Fibroblast of lung (primary cell): ENCODE measurements at regions not wholly inside any gene's neighbourhood (a gene's known extent, or its start where the extent isn't known, plus 50 kb on each side); places are given as distances from the start of the nearest gene placed in this dataset.
A peak's percentile ranks its signal among the peaks of the same experiment; 100 is the strongest.

Experiments used
- DNase-seq, 2 donors: peaks; one replicate each; pipeline versions ENCODE4 v3.0.0 to v3.0.0-alpha.2; 2010; ENCODE audit warnings: low read depth in 2 of 2
- H2AFZ ChIP-seq: 2 replicates; pipeline ENCODE4 v1.5.1; 2012; ENCODE audit warnings: low read length, control low read depth, inconsistent platforms
- H3K27ac ChIP-seq: 2 replicates; pipeline ENCODE4 v1.5.1; 2011; ENCODE audit warnings: low read length, control low read depth; ENCODE audit not compliant: insufficient read depth
- H3K27me3 ChIP-seq: 2 replicates; pipeline ENCODE4 v1.5.1; 2011; ENCODE audit warnings: mild to moderate bottlenecking, low read length; ENCODE audit not compliant: control insufficient read depth, insufficient read depth
- H3K36me3 ChIP-seq: 2 replicates; pipeline ENCODE4 v1.5.1; 2011; ENCODE audit warnings: low read length; ENCODE audit not compliant: control insufficient read depth, insufficient read depth
- H3K4me1 ChIP-seq: 2 replicates; pipeline ENCODE4 v1.5.1; 2011; ENCODE audit warnings: low read length; ENCODE audit not compliant: control insufficient read depth, insufficient read depth; ENCODE audit errors: extremely low read depth
- H3K4me2 ChIP-seq: 2 replicates; pipeline ENCODE4 v1.5.1; 2011; ENCODE audit warnings: low read length, control low read depth; ENCODE audit not compliant: insufficient read depth; ENCODE audit errors: extremely low read depth
- H3K4me3 ChIP-seq, 4 experiments: fragments of 200-600 bp in 1 of 4; sonication (generic) in 1 of 4; replicated peaks in 1 of 4; 2 replicates each; pipeline ENCODE4 v1.5.1; 2011 to 2016; ENCODE audit warnings: low read length in 4 of 4, low read depth in 3 of 4, mild to moderate bottlenecking in 3 of 4, control low read depth in 2 of 4, inconsistent platforms in 1 of 4, mixed read lengths in 1 of 4; ENCODE audit not compliant: insufficient read depth in 1 of 4; ENCODE audit errors: control extremely low read depth in 1 of 4
- H3K79me2 ChIP-seq: 2 replicates; pipeline ENCODE4 v1.5.1; 2012; ENCODE audit warnings: mild to moderate bottlenecking, low read length, inconsistent platforms; ENCODE audit not compliant: control insufficient read depth, insufficient read depth
- H3K9ac ChIP-seq: 2 replicates; pipeline ENCODE4 v1.5.1; 2011; ENCODE audit warnings: mild to moderate bottlenecking, low read length, control low read depth; ENCODE audit not compliant: insufficient read depth
- H3K9me3 ChIP-seq: 2 replicates; pipeline ENCODE4 v1.5.1; 2012; ENCODE audit warnings: low read depth, low read length; ENCODE audit not compliant: control insufficient read depth, insufficient read depth
- H4K20me1 ChIP-seq: 2 replicates; pipeline ENCODE4 v1.5.1; 2011; ENCODE audit warnings: low read length; ENCODE audit not compliant: control insufficient read depth, insufficient read depth; ENCODE audit errors: extremely low read depth
- CTCF ChIP-seq, 2 donors: IDR thresholded peaks in 1 of 2; conservative IDR thresholded peaks in 1 of 2; 1 replicate in 1 of 2; 2 replicates in 1 of 2; pipeline ENCODE4 v1.5.1; 2011 to 2012; ENCODE audit warnings: low read length in 2 of 2, control low read depth in 1 of 2, inconsistent platforms in 1 of 2, low read depth in 1 of 2, mild to moderate bottlenecking in 1 of 2
- EZH2 ChIP-seq: IDR thresholded peaks from 2 replicates; pipeline ENCODE4 v1.5.1; 2012; ENCODE audit warnings: low read length, control low read depth, mild to moderate bottlenecking; ENCODE audit errors: missing control alignments

DNA sequence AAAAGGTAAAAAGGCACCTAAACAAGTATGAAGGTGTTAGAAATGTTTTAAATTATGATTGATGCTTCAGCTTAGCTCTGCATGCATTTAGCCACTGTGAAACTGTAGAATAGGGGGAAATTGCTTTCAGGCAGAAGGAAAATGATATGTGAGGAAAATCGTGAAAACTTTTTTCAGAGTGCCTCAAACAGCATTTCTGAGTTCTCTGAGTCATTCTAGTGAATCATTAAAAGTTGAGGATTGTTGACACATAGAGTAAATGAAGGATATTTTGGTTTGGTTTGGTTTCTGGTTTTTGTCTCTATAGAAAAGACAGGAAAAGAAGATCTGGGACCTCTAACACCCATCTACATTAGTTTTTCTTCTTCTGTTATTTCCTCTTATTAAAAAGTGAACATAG lies 332.5 kb upstream of the TRAM1L1 start:
- TF ChIP-seq EZH2 (no peak), CTCF (conservative IDR thresholded peaks at IDR 0.05 in 1 of 2, IDR thresholded peaks at IDR 0.05 in 1 of 2; ENCODE audit: low read depth in 1 of 2, low read length in 2 of 2) (no peak)
- Histone ChIP-seq H2AFZ (no peak overlapping the region), H3K4me3 (no peak overlapping the region), H3K36me3 (no peaks in the 10 kb centered on the region), H3K4me1 (no peaks in the 10 kb centered on the region), H3K9ac (no peak overlapping the region), H3K27me3 (no peaks in the 10 kb centered on the region), H4K20me1 (no peaks in the 10 kb centered on the region), H3K79me2 (no peaks in the 10 kb centered on the region), H3K27ac (no peak overlapping the region), H3K4me2 (no peak overlapping the region), H3K9me3 (no peaks in the 10 kb centered on the region)
- peak; percentile 9 to 29 for DNase-seq

DNA sequence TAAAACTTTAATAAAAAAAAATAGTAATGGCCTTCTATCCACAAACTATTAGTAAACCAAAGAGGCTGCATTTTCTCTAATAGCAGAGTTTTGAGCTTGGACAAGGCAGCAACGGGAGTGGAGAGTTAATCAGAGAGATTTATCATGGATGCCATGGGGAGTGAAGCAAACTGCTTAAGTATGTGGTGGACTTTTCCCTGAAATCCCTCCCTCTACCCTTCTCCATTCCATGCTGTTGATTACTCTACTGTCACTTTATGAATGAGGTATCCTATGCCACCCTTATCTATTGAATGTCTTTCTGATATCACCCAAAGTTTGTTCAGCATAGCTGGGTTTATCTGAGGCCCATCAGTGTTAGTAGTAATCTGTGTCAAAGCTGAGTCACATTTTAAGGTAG lies 335.6 kb upstream of the TRAM1L1 start:
- H3K4me1 ChIP-seq = no peaks in the 10 kb centered on the region
- no peak overlapping the region for H3K27ac ChIP-seq
- no peak for TF ChIP-seq EZH2
- no peak for TF ChIP-seq CTCF (conservative IDR thresholded peaks at IDR 0.05 in 1 of 2, IDR thresholded peaks at IDR 0.05 in 1 of 2; ENCODE audit: low read depth in 1 of 2, low read length in 2 of 2)
- no peak for DNase-seq
- H3K36me3 ChIP-seq = no peaks in the 10 kb centered on the region
- no peaks in the 10 kb centered on the region for H3K79me2 ChIP-seq
- H4K20me1 ChIP-seq = no peaks in the 10 kb centered on the region
- no peak overlapping the region for H3K4me2 ChIP-seq
- no peak overlapping the region for H3K4me3 ChIP-seq
- H2AFZ ChIP-seq = no peak overlapping the region
- no peak overlapping the region for H3K9ac ChIP-seq
- no peaks in the 10 kb centered on the region for H3K27me3 ChIP-seq
- H3K9me3 ChIP-seq = no peaks in the 10 kb centered on the region

GRCh38 chr4:117421706-117422105 lies 336.3 kb upstream of the TRAM1L1 start:
- H3K9ac ChIP-seq = no peak overlapping the region
- no peak overlapping the region for H2AFZ ChIP-seq
- no peak overlapping the region for H3K4me3 ChIP-seq
- no peak for DNase-seq
- TF ChIP-seq EZH2 (no peak), CTCF (conservative IDR thresholded peaks at IDR 0.05 in 1 of 2, IDR thresholded peaks at IDR 0.05 in 1 of 2; ENCODE audit: low read depth in 1 of 2, low read length in 2 of 2) (no peak)
- H3K4me1 ChIP-seq = no peaks in the 10 kb centered on the region
- H3K27me3 ChIP-seq = no peaks in the 10 kb centered on the region
- H3K4me2 ChIP-seq = no peak overlapping the region
- H3K27ac ChIP-seq = no peak overlapping the region
- no peaks in the 10 kb centered on the region for H3K9me3 ChIP-seq
- no peaks in the 10 kb centered on the region for H3K79me2 ChIP-seq
- H3K36me3 ChIP-seq = no peaks in the 10 kb centered on the region
- no peaks in the 10 kb centered on the region for H4K20me1 ChIP-seq
